Ishikawa (cell line): ENCODE measurements at regions not wholly inside any gene's neighbourhood (a gene's known extent, or its start where the extent isn't known, plus 50 kb on each side); places are given as distances from the start of the nearest gene placed in this dataset.

ENCODE experiments used
- CEBPB ChIP-seq: IDR thresholded peaks from 2 replicates; pipeline ENCODE4 v1.6.1; 2012
- CREB1 ChIP-seq: IDR thresholded peaks from 2 replicates; pipeline ENCODE4 v1.6.1; 2012; ENCODE audit warnings: low read depth
- EGR1 ChIP-seq: IDR thresholded peaks from 2 replicates; pipeline ENCODE4 v1.6.1; 2012
- EP300 ChIP-seq: IDR thresholded peaks from 2 replicates; pipeline ENCODE4 v1.6.1; 2012; ENCODE audit warnings: borderline replicate concordance
- FOXM1 ChIP-seq: IDR thresholded peaks from 2 replicates; pipeline ENCODE4 v1.6.1; 2012; ENCODE audit warnings: low read depth, borderline replicate concordance
- MAX ChIP-seq: IDR thresholded peaks from 2 replicates; pipeline ENCODE4 v1.6.1; 2012
- NFIC ChIP-seq: IDR thresholded peaks from 2 replicates; pipeline ENCODE4 v1.6.1; 2012
- RAD21 ChIP-seq: IDR thresholded peaks from 2 replicates; pipeline ENCODE4 v1.6.1; 2012; ENCODE audit warnings: low read depth
- REST ChIP-seq: IDR thresholded peaks from 2 replicates; pipeline ENCODE4 v1.6.1; 2012; ENCODE audit warnings: low read depth, mild to moderate bottlenecking
- TAF1 ChIP-seq: IDR thresholded peaks from 2 replicates; pipeline ENCODE4 v1.6.1; 2012; ENCODE audit warnings: low read depth, mild to moderate bottlenecking
- TCF12 ChIP-seq: IDR thresholded peaks from 2 replicates; pipeline ENCODE4 v1.6.1; 2012; ENCODE audit warnings: low read depth
- TEAD4 ChIP-seq: IDR thresholded peaks from 2 replicates; pipeline ENCODE4 v1.6.1; 2012
- YY1 ChIP-seq: IDR thresholded peaks from 2 replicates; pipeline ENCODE4 v1.6.1; 2012; ENCODE audit warnings: low read depth
- ZBTB7A ChIP-seq: IDR thresholded peaks from 2 replicates; pipeline ENCODE4 v1.6.1; 2012; ENCODE audit warnings: low read depth
- TF ChIP-seq, protein P1 (sequence below): IDR thresholded peaks from 2 replicates; pipeline ENCODE4 v1.6.1; 2012

- TF ChIP-seq EGR1: no peak
- no peak for TF ChIP-seq TEAD4
- no peak for TF ChIP-seq ZBTB7A
- TF ChIP-seq TCF12: no peak
- no peak for TF ChIP-seq YY1
- no peak for TF ChIP-seq RAD21
- no peak for TF ChIP-seq REST
These were observed 1080.5 kb upstream of the ACVR2A start for GRCh38 chr2:146764301-146764700.

DNA sequence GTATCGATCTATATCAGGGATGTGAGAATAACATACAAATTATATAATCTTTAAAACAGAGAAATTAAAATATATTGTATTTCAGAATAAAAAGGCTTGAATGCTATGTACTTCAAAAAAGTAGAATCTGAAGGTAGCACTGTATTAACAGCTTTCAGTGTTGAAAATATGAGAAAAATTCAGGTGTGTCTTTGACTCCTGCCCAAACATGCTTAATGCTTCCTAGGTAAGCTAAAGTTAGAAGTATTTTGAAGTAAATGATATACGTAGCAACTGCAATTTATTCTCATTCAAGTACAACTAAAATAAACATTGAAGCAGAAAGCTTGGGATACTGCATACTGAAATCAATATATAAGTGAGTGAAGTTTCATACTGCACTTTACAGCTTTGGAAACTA lies 1082.0 kb upstream of the ACVR2A start:
- no peak for TF ChIP-seq RAD21
- TF ChIP-seq EP300: no peak
- no peak for TF ChIP-seq MAX
- TF ChIP-seq FOXM1: no peak
- TF ChIP-seq, protein P1, sequence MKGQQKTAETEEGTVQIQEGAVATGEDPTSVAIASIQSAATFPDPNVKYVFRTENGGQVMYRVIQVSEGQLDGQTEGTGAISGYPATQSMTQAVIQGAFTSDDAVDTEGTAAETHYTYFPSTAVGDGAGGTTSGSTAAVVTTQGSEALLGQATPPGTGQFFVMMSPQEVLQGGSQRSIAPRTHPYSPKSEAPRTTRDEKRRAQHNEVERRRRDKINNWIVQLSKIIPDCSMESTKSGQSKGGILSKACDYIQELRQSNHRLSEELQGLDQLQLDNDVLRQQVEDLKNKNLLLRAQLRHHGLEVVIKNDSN: no peak
- no peak for TF ChIP-seq NFIC
- no peak for TF ChIP-seq ZBTB7A
- no peak for TF ChIP-seq EGR1
- no peak for TF ChIP-seq TCF12

DNA sequence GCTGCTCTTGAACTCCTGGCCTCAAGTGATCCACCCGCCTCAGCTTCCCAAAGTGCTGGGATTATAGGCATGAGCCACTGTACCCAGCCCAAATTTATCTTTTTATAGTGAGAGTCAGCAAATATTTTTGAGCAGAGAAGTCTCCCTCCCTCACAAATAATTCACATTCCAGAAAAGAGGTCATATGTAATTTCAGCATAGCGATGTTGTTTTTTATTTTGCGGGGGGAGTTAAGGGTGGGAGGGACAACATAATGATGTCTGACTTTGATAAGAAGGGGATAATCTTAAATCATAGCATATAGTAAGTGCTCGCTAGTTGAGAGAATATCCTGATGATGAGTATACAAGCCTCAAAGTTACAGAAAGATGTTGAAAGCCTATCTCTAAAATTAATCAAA lies 1090.2 kb upstream of the ACVR2A start:
- TF ChIP-seq MAX (no peak), EP300 (no peak), NFIC (no peak), YY1 (no peak), TEAD4 (no peak), ZBTB7A (no peak), EGR1 (no peak), CEBPB (no peak), CREB1 (no peak), FOXM1 (no peak), TAF1 (no peak), RAD21 (no peak), TCF12 (no peak), REST (no peak)
- TF ChIP-seq, protein P1: no peak

DNA sequence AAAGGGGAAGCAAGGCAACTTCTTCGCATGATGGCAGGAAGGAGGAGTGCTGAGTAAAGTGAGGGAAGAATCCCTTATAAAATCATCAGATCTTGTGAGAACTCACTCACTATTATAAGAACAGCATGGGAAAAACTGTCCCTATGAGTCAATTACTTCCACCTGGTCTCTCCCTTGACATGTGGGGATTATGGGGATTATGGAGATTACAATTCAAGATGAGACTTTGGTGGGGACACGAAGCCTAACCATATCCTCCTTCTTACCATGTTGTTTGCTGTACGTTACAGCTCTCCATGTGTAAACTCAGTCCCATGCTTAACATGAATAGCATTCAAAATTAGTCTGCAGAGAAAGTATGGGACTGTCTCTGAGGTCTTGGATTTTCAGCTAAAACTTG lies 1096.8 kb upstream of the ACVR2A start:
- TF ChIP-seq TCF12: no peak
- no peak for TF ChIP-seq CEBPB
- no peak for TF ChIP-seq EP300
- no peak for TF ChIP-seq RAD21
- no peak for TF ChIP-seq YY1
- TF ChIP-seq EGR1: no peak
- no peak for TF ChIP-seq ZBTB7A
- TF ChIP-seq, protein P1: no peak
- TF ChIP-seq TAF1: no peak

DNA sequence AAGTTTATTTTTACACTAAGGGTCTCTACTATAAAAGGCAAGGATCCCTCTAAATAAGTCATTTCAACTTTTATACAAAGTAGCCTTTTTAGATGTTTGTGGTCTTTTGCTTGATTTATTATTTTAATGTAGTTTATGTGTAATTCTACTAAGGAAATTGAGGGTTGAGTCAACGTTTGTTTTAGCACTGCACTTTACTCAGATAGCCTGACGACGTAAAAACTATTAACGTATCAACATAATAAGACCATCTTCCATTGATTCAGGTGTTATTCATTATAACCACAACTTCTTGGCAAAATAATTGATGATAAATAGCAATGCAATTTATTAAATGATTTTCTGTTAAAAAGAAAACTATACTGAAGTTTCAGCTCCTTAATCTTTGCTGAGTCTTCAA lies 1103.6 kb upstream of the ACVR2A start:
- TF ChIP-seq EP300 (no peak), FOXM1 (no peak), CREB1 (no peak), REST (no peak), YY1 (no peak)
- TF ChIP-seq, protein P1: no peak
